Erythroblast (primary cell): ENCODE measurements at regions not wholly inside any gene's neighbourhood (a gene's known extent, or its start where the extent isn't known, plus 50 kb on each side); places are given as distances from the start of the nearest gene placed in this dataset.

ENCODE experiments used
- GATA1 ChIP-seq: IDR thresholded peaks from 2 replicates; pipeline ENCODE4 v1.6.1; 2011; ENCODE audit warnings: low read depth, mild to moderate bottlenecking, control low read depth, low read length, moderate library complexity
- POLR2A ChIP-seq: IDR thresholded peaks from 2 replicates; pipeline ENCODE4 v1.6.1; 2011; ENCODE audit warnings: mild to moderate bottlenecking, low read length

- no peak for TF ChIP-seq POLR2A
- TF ChIP-seq GATA1 = no peak
These were observed 305.0 kb downstream of the EFNB2 start for GRCh38 chr13:106230450-106230849.
